Mucosa of stomach (tissue), 1 donor: ENCODE measurements at regions not wholly inside any gene's neighbourhood (a gene's known extent, or its start where the extent isn't known, plus 50 kb on each side); places are given as distances from the start of the nearest gene placed in this dataset.

Source experiments
- H3K27me3 ChIP-seq: one replicate; pipeline ENCODE4 v1.7.0; 2013; ENCODE audit warnings: mild to moderate bottlenecking, low read length; ENCODE audit not compliant: control insufficient read depth, insufficient read depth
- H3K36me3 ChIP-seq: one replicate; pipeline ENCODE4 v1.7.0; 2013; ENCODE audit warnings: low read length; ENCODE audit not compliant: control insufficient read depth, insufficient read depth
- H3K4me1 ChIP-seq: one replicate; pipeline ENCODE4 v1.7.0; 2013; ENCODE audit warnings: mild to moderate bottlenecking, low read length; ENCODE audit not compliant: control insufficient read depth, insufficient read depth
- H3K4me3 ChIP-seq: one replicate; pipeline ENCODE4 v1.7.0; 2013; ENCODE audit warnings: low read length
- H3K9ac ChIP-seq: one replicate; pipeline ENCODE4 v1.7.0; 2013; ENCODE audit warnings: mild to moderate bottlenecking, low read length, moderate library complexity
- H3K9me3 ChIP-seq: one replicate; pipeline ENCODE4 v1.7.0; 2013; ENCODE audit warnings: mild to moderate bottlenecking, low read length, moderate library complexity; ENCODE audit not compliant: control insufficient read depth
- donor health status: Pancreatic carcinoma.

GRCh38 chr5:98414938-98415337 lies 358.5 kb upstream of the RGMB start:
- no peaks in the 10 kb centered on the region for H3K9me3 ChIP-seq
- no peaks in the 10 kb centered on the region for H3K27me3 ChIP-seq
- H3K36me3 ChIP-seq: no peaks in the 10 kb centered on the region
- H3K4me1 ChIP-seq: no peaks in the 10 kb centered on the region
- H3K4me3 ChIP-seq: no peak overlapping the region
- no peak overlapping the region for H3K9ac ChIP-seq

GRCh38 chr5:98415663-98416062 lies 357.8 kb upstream of the RGMB start:
- Histone ChIP-seq H3K9ac (no peak overlapping the region), H3K4me1 (no peaks in the 10 kb centered on the region), H3K36me3 (no peaks in the 10 kb centered on the region), H3K27me3 (no peaks in the 10 kb centered on the region), H3K9me3 (no peaks in the 10 kb centered on the region), H3K4me3 (no peak overlapping the region)

- H3K4me1 ChIP-seq: no peaks in the 10 kb centered on the region
- H3K9ac ChIP-seq: no peak overlapping the region
- H3K27me3 ChIP-seq: no peaks in the 10 kb centered on the region
- H3K9me3 ChIP-seq: no peaks in the 10 kb centered on the region
- H3K36me3 ChIP-seq: no peaks in the 10 kb centered on the region
- H3K4me3 ChIP-seq: no peak overlapping the region
Observed at GRCh38 chr5:98416541-98416940, 356.9 kb upstream of the RGMB start.

GRCh38 chr5:98419825-98420224 lies 353.6 kb upstream of the RGMB start:
- no peaks in the 10 kb centered on the region for H3K36me3 ChIP-seq
- H3K9ac ChIP-seq: no peak overlapping the region
- H3K4me1 ChIP-seq: no peaks in the 10 kb centered on the region
- H3K9me3 ChIP-seq: no peaks in the 10 kb centered on the region
- H3K4me3 ChIP-seq: no peak overlapping the region
- no peaks in the 10 kb centered on the region for H3K27me3 ChIP-seq

- Histone ChIP-seq H3K4me1 (no peaks in the 10 kb centered on the region), H3K36me3 (no peaks in the 10 kb centered on the region), H3K4me3 (no peak overlapping the region), H3K27me3 (no peaks in the 10 kb centered on the region), H3K9me3 (no peaks in the 10 kb centered on the region), H3K9ac (no peak overlapping the region)
Observed at GRCh38 chr5:98424681-98425450, 348.6 kb upstream of the RGMB start.

- Histone ChIP-seq H3K4me1 (no peaks in the 10 kb centered on the region), H3K36me3 (no peaks in the 10 kb centered on the region), H3K4me3 (no peak overlapping the region), H3K9me3 (no peaks in the 10 kb centered on the region), H3K27me3 (no peaks in the 10 kb centered on the region), H3K9ac (no peak overlapping the region)
Observed at GRCh38 chr5:98425640-98426039, 347.8 kb upstream of the RGMB start.

- no peak overlapping the region for H3K9ac ChIP-seq
- no peaks in the 10 kb centered on the region for H3K36me3 ChIP-seq
- no peaks in the 10 kb centered on the region for H3K9me3 ChIP-seq
- H3K27me3 ChIP-seq: no peaks in the 10 kb centered on the region
- H3K4me3 ChIP-seq: no peak overlapping the region
- H3K4me1 ChIP-seq: no peaks in the 10 kb centered on the region
Observed at GRCh38 chr5:98428806-98429205, 344.7 kb upstream of the RGMB start.

GRCh38 chr5:98432378-98432777 lies 341.1 kb upstream of the RGMB start:
- no peak overlapping the region for H3K4me3 ChIP-seq
- H3K9me3 ChIP-seq: no peaks in the 10 kb centered on the region
- H3K36me3 ChIP-seq: no peaks in the 10 kb centered on the region
- H3K9ac ChIP-seq: no peak overlapping the region
- no peaks in the 10 kb centered on the region for H3K4me1 ChIP-seq
- H3K27me3 ChIP-seq: no peaks in the 10 kb centered on the region

GRCh38 chr5:98433022-98433421 lies 340.4 kb upstream of the RGMB start:
- no peak overlapping the region for H3K9ac ChIP-seq
- H3K9me3 ChIP-seq: no peaks in the 10 kb centered on the region
- H3K4me3 ChIP-seq: no peak overlapping the region
- no peaks in the 10 kb centered on the region for H3K27me3 ChIP-seq
- H3K36me3 ChIP-seq: no peaks in the 10 kb centered on the region
- no peaks in the 10 kb centered on the region for H3K4me1 ChIP-seq

GRCh38 chr5:98433673-98434072 lies 339.8 kb upstream of the RGMB start:
- H3K27me3 ChIP-seq: no peaks in the 10 kb centered on the region
- H3K4me1 ChIP-seq: no peaks in the 10 kb centered on the region
- H3K9ac ChIP-seq: no peak overlapping the region
- no peaks in the 10 kb centered on the region for H3K9me3 ChIP-seq
- no peaks in the 10 kb centered on the region for H3K36me3 ChIP-seq
- no peak overlapping the region for H3K4me3 ChIP-seq

- Histone ChIP-seq H3K4me3 (no peak overlapping the region), H3K27me3 (no peaks in the 10 kb centered on the region), H3K36me3 (no peaks in the 10 kb centered on the region), H3K9ac (no peak overlapping the region), H3K9me3 (no peaks in the 10 kb centered on the region), H3K4me1 (no peaks in the 10 kb centered on the region)
Observed at GRCh38 chr5:98436667-98437066, 336.8 kb upstream of the RGMB start.

GRCh38 chr5:98442448-98442847 lies 331.0 kb upstream of the RGMB start:
- no peaks in the 10 kb centered on the region for H3K9me3 ChIP-seq
- no peak overlapping the region for H3K9ac ChIP-seq
- H3K4me1 ChIP-seq: no peaks in the 10 kb centered on the region
- no peaks in the 10 kb centered on the region for H3K36me3 ChIP-seq
- no peak overlapping the region for H3K4me3 ChIP-seq
- no peaks in the 10 kb centered on the region for H3K27me3 ChIP-seq

- Histone ChIP-seq H3K36me3 (no peaks in the 10 kb centered on the region), H3K9ac (no peak overlapping the region), H3K27me3 (no peaks in the 10 kb centered on the region), H3K4me1 (no peaks in the 10 kb centered on the region), H3K4me3 (no peak overlapping the region), H3K9me3 (no peaks in the 10 kb centered on the region)
Observed at GRCh38 chr5:98443881-98444280, 329.6 kb upstream of the RGMB start.
